ENCODE measurements at regions not wholly inside any gene's neighbourhood (a gene's known extent, or its start where the extent isn't known, plus 50 kb on each side); places are given as distances from the start of the nearest gene placed in this dataset.
A peak's percentile ranks its signal among the peaks of the same experiment; 100 is the strongest.

GRCh38 chr21:17372200-17372599 is 140.6 kb upstream of the CXADR start:
- DNase-seq (no peak), FAIRE-seq (no peak)
- H3K9ac ChIP-seq (ENCODE audit: low read length in 3 of 3): no peak overlapping the region
- no peaks in the 10 kb centered on the region for H3K36me3 ChIP-seq (ENCODE audit: control insufficient read depth in 2 of 3, insufficient read depth in 3 of 3, low read length in 3 of 3)
- no peaks in the 10 kb centered on the region for H3K27me3 ChIP-seq (ENCODE audit: control insufficient read depth, insufficient read depth, low read length)
- H3K9me3 ChIP-seq (ENCODE audit: control insufficient read depth in 2 of 3, insufficient read depth in 1 of 3, low read length in 3 of 3): no peaks in the 10 kb centered on the region
- no peak for TF ChIP-seq CTCF (IDR thresholded peaks at IDR 0.05; ENCODE audit: borderline replicate concordance, extremely low read depth, insufficient read depth)
- no peaks in the 10 kb centered on the region for H3K4me1 ChIP-seq (ENCODE audit: control insufficient read depth in 2 of 3, insufficient read depth in 2 of 3, low read depth in 1 of 3, low read length in 3 of 3)
- H3K27ac ChIP-seq (ENCODE audit: low read depth in 2 of 2, low read length in 2 of 2): no peak overlapping the region
- no peak overlapping the region for H3K4me3 ChIP-seq (ENCODE audit: low read length in 3 of 3)
- intact Hi-C loops (cut with DNase I): no loop called here

GRCh38 chr21:17386498-17386897 is 126.3 kb upstream of the CXADR start:
- Histone ChIP-seq H3K36me3 (ENCODE audit: control insufficient read depth in 2 of 3, insufficient read depth in 3 of 3, low read length in 3 of 3) (no peaks in the 10 kb centered on the region), H3K9ac (ENCODE audit: low read length in 3 of 3) (no peak overlapping the region), H3K27me3 (ENCODE audit: control insufficient read depth, insufficient read depth, low read length) (no peaks in the 10 kb centered on the region), H3K4me3 (ENCODE audit: low read length in 3 of 3) (no peak overlapping the region), H3K9me3 (ENCODE audit: control insufficient read depth in 2 of 3, insufficient read depth in 1 of 3, low read length in 3 of 3) (no peaks in the 10 kb centered on the region), H3K27ac (ENCODE audit: low read depth in 2 of 2, low read length in 2 of 2) (no peak overlapping the region), H3K4me1 (ENCODE audit: control insufficient read depth in 2 of 3, insufficient read depth in 2 of 3, low read depth in 1 of 3, low read length in 3 of 3) (no peaks in the 10 kb centered on the region)
- intact Hi-C loops (cut with DNase I): no loop called here
- DNase-seq (no peak), FAIRE-seq (no peak)
- no peak for TF ChIP-seq CTCF (IDR thresholded peaks at IDR 0.05; ENCODE audit: borderline replicate concordance, extremely low read depth, insufficient read depth)

- H3K9ac ChIP-seq (ENCODE audit: low read length in 3 of 3): no peak overlapping the region
- no peaks in the 10 kb centered on the region for H3K36me3 ChIP-seq (ENCODE audit: control insufficient read depth in 2 of 3, insufficient read depth in 3 of 3, low read length in 3 of 3)
- no peaks in the 10 kb centered on the region for H3K4me1 ChIP-seq (ENCODE audit: control insufficient read depth in 2 of 3, insufficient read depth in 2 of 3, low read depth in 1 of 3, low read length in 3 of 3)
- DNase-seq (peak in 3 of 5 donors; percentile 14 to 86 (median 86)), FAIRE-seq (peak; percentile 98)
- TF ChIP-seq CTCF (IDR thresholded peaks at IDR 0.05; ENCODE audit: borderline replicate concordance, extremely low read depth, insufficient read depth): peak; percentile 72
- H3K4me3 ChIP-seq (ENCODE audit: low read length in 3 of 3): no peak overlapping the region
- H3K9me3 ChIP-seq (ENCODE audit: control insufficient read depth in 2 of 3, insufficient read depth in 1 of 3, low read length in 3 of 3): no peaks in the 10 kb centered on the region
- H3K27ac ChIP-seq (ENCODE audit: low read depth in 2 of 2, low read length in 2 of 2): no peak overlapping the region
- H3K27me3 ChIP-seq (ENCODE audit: control insufficient read depth, insufficient read depth, low read length): no peaks in the 10 kb centered on the region
- intact Hi-C loops (cut with DNase I): no loop called here
Measured at GRCh38 chr21:17387030-17387617, 125.7 kb upstream of the CXADR start.

DNA sequence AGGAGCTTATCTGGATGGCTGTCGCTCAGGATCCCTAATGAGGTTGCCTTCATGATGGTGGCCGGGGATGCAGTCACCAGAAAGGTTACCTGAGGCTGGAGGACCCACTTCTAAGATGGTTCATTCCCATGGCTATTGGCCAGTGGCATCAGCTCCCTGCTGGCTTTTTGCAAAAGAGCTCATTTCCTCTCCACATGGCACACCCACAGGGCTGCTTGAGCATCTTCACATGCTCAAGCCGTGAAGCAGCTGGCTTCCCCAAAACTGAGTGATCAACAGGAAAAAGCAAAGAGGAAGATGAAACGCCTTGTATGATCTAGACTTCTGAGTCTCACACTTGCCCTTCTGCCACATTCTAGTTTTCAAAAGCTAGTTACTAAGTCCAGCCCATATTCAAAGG is 124.6 kb upstream of the CXADR start:
- Histone ChIP-seq H3K36me3 (ENCODE audit: control insufficient read depth in 2 of 3, insufficient read depth in 3 of 3, low read length in 3 of 3) (no peaks in the 10 kb centered on the region), H3K27me3 (ENCODE audit: control insufficient read depth, insufficient read depth, low read length) (no peaks in the 10 kb centered on the region), H3K4me3 (ENCODE audit: low read length in 3 of 3) (no peak overlapping the region), H3K9me3 (ENCODE audit: control insufficient read depth in 2 of 3, insufficient read depth in 1 of 3, low read length in 3 of 3) (no peaks in the 10 kb centered on the region), H3K9ac (ENCODE audit: low read length in 3 of 3) (no peak overlapping the region), H3K4me1 (ENCODE audit: control insufficient read depth in 2 of 3, insufficient read depth in 2 of 3, low read depth in 1 of 3, low read length in 3 of 3) (no peaks in the 10 kb centered on the region), H3K27ac (ENCODE audit: low read depth in 2 of 2, low read length in 2 of 2) (no peak overlapping the region)
- DNase-seq (no peak), FAIRE-seq (no peak)
- intact Hi-C loops (cut with DNase I): no loop called here
- TF ChIP-seq CTCF (IDR thresholded peaks at IDR 0.05; ENCODE audit: borderline replicate concordance, extremely low read depth, insufficient read depth): no peak
